Skin epidermis (tissue), 12 donors: ENCODE measurements at regions not wholly inside any gene's neighbourhood (a gene's known extent, or its start where the extent isn't known, plus 50 kb on each side); places are given as distances from the start of the nearest gene placed in this dataset.

ENCODE experiments used
- H3K27ac ChIP-seq, 21 experiments: fragments of 200-600 bp; sonication (generic) in 11 of 21; one replicate each; pipeline ENCODE4 v1.5.0; 2020; ENCODE audit warnings: mild to moderate bottlenecking in 3 of 21, inconsistent platforms in 2 of 21, moderate library complexity in 2 of 21
- H3K4me3 ChIP-seq, 7 experiments: fragments of 200-600 bp; sonication (generic) in 2 of 7; one replicate each; pipeline ENCODE4 v1.5.0; 2020; ENCODE audit warnings: inconsistent platforms in 2 of 7, mild to moderate bottlenecking in 2 of 7, moderate library complexity in 1 of 7

DNA sequence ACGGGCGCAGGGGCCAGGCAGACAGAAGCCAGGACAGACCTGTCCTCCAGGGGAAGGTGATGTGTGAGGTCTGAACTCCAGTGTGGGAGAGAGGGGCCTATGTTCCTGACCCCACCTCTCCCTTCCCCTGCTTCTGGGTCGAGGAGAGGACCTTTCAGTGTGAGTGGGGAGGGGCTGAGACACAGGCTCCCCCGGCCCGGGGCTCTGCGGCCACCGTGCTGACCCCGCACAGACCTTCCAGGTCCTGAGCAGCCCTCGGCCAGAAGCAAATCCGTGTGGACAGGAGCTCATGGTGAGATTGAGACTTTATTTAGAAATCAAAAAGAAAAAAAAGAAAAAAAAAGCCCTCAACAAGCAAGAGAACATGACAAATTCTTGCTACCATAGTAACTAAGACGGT, 680.5 kb downstream of the BRD1 start:
- H3K27ac ChIP-seq, result no peak overlapping the region
- H3K4me3 ChIP-seq, result no peak overlapping the region

DNA sequence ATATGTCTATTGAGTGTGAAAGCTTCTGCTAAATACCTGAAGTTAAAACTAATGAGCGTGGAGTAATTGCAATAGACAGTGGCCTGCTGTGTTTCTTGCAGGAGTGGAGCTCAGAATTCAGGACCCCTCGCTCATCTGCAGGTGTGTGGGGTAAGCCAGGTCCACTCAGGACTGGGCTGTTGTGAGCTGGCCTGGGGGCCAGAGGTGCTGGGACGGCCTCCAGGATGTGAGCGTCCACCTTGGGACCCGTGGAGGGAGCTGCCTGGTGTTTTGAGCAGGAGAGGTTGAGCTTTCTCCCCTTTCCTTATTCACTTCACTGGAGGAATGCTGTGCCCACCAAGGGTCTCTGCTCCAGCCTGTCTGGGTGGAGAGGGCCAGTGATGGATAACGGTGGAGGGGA, 681.2 kb downstream of the BRD1 start:
- H3K4me3 ChIP-seq, result no peak overlapping the region
- H3K27ac ChIP-seq, result no peak overlapping the region

DNA sequence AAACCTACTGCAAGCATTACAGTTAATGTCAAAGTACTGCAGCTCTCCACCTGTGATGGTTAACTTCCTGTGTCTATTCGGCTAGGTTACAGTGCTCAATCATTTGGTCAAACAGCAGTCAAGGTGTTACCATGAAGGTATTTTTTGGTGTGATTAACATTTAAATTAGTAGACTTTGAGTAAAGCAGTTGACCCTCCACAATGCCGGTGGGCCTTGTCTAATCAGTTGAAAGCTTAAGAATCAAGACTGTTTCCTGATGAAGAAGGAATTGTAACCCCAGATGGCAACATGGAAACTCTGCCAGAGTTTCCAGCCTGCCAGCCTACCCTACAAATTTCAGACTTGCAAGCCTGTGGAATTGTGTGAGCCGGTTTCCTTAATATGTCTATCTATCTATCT, 683.9 kb downstream of the BRD1 start:
- no peak overlapping the region for H3K4me3 ChIP-seq
- no peak overlapping the region for H3K27ac ChIP-seq

DNA sequence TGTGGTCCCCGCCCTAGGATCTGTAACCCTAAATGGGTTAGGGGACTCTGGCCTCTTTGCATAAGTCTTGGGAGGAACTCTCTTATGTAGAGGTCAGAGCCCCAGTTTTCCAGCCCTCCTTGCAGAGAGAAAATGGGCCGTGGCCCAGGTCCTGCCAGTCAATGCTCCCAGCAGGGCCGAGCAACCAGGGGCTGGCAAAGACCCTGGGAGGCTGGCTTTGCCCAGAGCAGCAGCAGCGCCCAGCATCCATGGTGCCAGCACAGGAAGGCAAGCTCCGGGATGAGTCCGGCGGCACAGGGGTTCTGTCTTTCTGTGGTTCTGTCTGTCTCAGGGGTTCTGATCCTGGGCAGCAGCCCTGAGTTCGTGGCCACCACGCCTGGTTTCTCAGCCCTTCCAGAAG, 684.8 kb downstream of the BRD1 start:
- Histone ChIP-seq H3K4me3 (no peak overlapping the region), H3K27ac (no peak overlapping the region)

- H3K4me3 ChIP-seq, result no peak overlapping the region
- H3K27ac ChIP-seq, result no peak overlapping the region
These were observed 685.4 kb downstream of the BRD1 start for GRCh38 chr22:49142296-49142695.

DNA sequence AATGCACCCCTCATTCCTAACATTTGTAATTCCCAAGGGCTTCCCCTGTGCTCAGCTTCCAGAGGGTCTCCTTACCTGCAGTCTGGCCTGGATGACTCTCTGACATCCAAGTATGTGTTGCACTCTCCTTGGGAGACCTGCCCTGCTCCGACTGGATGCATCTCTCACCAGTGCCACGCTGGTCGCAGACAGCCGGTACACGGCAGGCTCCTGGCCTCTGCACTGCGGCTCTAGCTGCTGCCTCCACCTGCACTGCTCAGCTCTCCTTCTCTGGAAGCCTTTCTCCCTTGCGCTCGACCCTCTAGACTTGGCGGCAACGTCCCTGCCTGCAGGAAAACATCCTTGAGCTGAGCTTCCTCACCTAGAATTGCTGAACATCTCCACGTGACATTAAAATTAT, 685.9 kb downstream of the BRD1 start:
- Histone ChIP-seq H3K27ac (no peak overlapping the region), H3K4me3 (no peak overlapping the region)

DNA sequence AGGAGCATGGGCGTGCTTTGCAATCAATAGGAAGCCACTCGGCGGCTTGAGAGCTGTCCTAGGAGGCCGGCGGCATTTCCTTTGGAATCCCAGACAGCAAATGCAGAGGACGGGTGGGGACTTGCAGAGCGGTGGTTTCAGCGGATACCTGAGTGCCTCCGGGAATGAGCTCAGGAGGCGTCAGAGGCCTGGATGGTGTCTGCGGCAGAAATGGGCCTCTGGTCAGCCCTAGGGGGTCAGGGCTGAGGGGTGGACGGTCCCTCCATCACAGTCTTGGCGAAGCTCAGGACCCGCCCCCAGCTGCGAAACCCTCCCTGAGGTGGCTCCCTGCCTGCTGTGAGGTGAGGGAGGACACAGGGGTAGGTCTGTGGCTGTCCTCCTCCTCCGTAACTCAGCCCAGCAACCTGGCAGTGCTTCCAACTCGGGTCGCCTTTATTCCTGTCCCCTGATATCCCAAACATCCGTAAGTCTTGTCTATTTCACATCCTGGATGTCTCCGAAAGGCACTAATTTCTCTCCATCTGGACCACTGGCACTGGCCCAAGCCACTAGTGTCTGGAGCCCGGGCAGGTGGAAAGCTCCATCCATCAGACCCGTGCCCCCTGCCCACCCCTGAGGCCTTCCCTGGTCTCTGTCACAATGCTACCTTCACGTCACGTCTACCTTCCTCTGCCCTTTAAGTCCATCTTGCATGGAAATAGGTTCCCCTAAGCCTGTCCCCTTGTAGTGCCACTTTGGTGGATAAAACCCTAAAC, 686.6 kb downstream of the BRD1 start:
- no peak overlapping the region for H3K4me3 ChIP-seq
- H3K27ac ChIP-seq, result no peak overlapping the region

DNA sequence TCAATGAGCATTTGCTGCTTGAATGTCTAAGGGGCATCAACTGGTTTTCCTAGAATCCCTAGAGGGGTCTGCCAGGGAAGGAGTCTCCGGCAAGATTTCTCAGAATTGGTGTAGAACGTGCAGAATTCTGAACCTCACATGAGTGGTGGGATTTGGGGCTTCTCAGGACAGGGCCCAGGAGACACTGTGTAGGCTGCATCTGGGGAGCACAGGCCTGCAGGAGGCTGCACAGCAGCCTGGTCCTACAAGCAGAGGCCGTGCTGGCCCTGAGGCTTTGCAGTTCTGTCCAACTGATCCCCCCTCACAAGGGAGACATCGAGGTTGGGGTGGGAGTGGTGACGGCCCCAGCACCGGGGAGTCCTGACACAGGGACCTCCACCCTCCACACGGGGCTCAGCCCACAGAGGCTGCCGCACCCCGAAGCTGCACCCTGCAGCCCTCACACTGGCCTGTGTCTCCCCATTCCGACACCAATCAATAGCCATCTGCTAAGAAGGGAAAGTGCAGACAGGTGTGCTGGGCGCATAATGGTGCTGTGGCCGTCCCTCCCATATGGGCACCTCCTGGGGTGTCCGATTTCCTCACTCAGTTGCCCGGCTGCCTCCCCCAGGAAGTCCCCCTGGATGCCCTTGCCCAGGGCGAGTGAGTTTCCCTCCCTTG, 688.1 kb downstream of the BRD1 start:
- Histone ChIP-seq H3K4me3 (no peak overlapping the region), H3K27ac (no peak overlapping the region)

DNA sequence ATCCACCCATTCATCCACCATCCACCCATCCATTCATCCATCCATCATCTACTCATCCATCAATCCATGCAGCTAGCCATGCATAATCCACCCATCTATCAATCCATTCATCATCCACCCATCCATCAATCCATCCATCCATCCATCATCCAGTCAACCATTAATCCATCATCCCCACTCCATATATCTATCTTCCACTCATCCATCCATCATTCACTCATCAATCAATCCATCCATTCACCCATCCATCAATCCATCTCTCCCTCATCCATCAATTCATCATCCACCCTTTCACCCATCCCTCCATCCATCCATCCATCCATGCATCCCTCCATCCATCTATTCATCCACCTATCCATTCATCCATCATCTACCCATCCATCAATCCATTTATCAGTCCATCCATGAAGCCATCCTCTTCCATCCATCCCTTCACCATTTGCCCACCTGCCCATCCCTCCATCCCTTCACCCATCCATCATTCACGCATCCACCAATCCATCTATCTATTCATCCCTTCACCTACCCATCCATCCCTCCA, 689.4 kb downstream of the BRD1 start:
- H3K4me3 ChIP-seq, result no peak overlapping the region
- H3K27ac ChIP-seq, result no peak overlapping the region

GRCh38 chr22:49137206-49137840, 690.4 kb downstream of the BRD1 start:
- Histone ChIP-seq H3K4me3 (no peak overlapping the region), H3K27ac (no peak overlapping the region)

- Histone ChIP-seq H3K4me3 (no peak overlapping the region), H3K27ac (no peak overlapping the region)
These were observed 690.9 kb downstream of the BRD1 start for GRCh38 chr22:49136816-49137180.

- Histone ChIP-seq H3K4me3 (no peak overlapping the region), H3K27ac (no peak overlapping the region)
These were observed 691.4 kb downstream of the BRD1 start for GRCh38 chr22:49136041-49136815.

- Histone ChIP-seq H3K4me3 (no peak overlapping the region), H3K27ac (no peak overlapping the region)
These were observed 693.6 kb downstream of the BRD1 start for GRCh38 chr22:49134076-49134475.

DNA sequence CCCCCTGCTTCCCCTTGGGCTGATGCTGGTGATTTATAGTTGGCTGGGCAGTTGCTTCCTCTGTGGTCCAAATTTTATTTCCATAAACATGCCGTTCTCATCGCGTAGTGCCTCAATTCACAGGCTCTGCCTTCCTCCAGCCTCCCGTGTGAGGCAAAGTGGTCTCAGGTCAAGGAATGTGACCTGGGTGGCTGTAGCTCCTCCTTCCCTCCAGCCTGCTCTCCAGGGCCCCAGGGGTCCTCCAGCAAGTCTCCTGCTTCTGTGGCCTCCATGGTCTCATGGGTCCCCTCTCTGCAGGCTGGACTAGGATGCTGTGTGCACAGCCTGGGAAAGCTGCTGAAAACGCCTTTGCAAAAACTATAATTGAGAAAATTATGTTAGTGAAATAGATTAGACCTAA, 694.1 kb downstream of the BRD1 start:
- Histone ChIP-seq H3K27ac (no peak overlapping the region), H3K4me3 (no peak overlapping the region)

DNA sequence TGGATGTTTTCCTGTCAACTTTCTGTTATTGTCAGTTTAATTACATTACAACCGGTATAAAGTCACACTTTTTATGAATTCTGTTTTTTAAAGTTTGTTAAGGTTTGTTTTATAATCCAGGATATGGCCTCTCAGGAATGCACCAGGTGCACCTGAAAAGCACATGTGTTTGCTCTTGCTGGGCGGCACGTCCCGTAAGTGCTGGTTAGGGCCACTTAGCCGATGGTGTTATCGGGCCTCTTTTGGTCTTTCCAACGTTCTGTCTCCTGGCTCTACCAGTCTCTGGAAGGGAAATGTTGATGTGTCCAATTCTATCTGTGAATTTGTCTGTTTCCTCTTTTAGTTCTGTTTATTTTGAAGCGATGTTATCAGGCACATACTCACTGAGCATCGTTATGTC, 695.7 kb downstream of the BRD1 start:
- Histone ChIP-seq H3K4me3 (no peak overlapping the region), H3K27ac (no peak overlapping the region)

GRCh38 chr22:49129736-49130135, 697.9 kb downstream of the BRD1 start:
- Histone ChIP-seq H3K27ac (no peak overlapping the region), H3K4me3 (no peak overlapping the region)

DNA sequence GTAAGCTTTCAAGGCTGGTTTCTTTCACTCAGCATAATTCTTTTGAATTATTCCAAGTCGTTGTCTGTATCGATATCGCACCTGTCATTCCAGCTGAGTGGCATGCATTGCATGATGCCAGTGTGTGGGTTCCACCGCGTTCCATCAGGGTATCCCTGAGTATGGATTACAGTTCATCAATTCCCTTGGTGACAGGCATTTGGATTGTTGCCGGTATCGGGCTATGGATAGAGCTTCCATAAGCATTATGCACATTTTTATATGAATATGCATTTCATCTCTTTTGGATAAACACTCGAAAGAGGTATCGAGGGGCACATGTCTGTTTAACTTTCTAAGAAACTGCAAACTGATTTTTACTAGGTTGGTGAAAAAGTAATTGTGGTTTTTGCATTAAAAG, 698.8 kb downstream of the BRD1 start:
- no peak overlapping the region for H3K27ac ChIP-seq
- H3K4me3 ChIP-seq, result no peak overlapping the region

DNA sequence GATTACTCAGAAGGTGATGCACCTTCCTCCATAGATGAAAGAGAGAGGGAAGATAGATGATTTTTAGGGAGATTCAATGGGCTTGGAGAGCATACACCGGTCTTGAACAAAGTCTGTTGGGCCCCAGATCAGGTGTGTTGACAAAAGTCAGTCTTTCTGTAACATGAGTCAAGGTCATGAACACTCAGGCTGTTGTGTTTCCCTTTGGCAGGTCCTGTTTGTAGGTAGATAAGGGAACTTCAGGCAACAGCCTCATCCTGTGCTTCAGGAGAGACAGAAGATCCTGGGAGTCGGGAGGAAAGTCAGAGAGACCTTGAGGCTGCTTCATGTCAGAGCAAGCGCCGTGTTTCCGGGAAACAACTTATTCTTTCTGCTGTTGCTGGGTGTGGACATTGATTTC, 703.1 kb downstream of the BRD1 start:
- no peak overlapping the region for H3K27ac ChIP-seq
- no peak overlapping the region for H3K4me3 ChIP-seq

DNA sequence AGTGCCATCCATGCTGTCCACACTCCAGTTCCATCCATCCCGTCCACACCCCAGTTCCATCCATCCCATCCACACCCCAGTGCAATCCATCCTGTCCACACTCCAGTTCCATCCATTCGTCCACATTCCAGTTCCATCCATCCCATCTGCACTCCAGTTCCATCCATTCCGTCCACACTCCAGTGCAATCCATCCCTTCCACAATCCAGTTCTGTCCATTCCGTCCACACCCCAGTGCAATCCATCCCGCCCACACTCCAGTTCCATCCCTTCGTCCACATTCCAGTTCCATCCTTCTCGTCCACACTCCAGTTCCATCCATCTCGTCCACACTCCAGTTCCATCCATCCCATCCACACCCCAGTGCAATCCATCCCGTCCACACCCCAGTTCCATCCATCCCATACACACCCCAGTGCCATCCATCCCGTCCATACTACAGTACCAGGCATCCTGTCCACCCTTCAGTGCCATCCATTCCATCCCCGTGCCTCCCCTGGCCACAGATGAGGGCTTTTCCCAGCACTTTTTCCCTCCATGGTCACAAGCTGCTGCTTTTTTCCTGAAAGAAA, 704.0 kb downstream of the BRD1 start:
- Histone ChIP-seq H3K4me3 (no peak overlapping the region), H3K27ac (no peak overlapping the region)

DNA sequence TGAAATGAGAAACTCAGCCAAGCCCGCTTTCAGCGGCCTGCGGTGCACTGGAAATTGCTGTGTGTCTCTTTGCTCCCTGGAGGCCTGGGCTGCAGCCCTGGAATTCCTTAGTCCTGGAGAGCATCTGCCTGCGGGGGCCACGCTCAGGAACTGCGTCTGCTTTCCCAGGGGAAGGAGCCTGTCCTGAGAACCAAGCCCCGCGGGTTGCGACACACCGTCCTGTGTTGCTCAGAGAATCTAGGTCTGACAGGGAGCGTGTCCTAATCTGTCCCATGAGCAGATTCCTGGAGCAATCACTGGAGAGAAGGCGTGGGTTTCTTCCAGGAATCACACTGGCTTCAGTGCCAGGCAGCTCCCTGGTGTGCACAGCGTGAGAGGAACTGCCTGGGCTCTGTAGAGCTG, 708.1 kb downstream of the BRD1 start:
- no peak overlapping the region for H3K4me3 ChIP-seq
- H3K27ac ChIP-seq, result peak overlapping the region in 1 of 21 experiments; percentile 7
